ENCODE measurements at regions not wholly inside any gene's neighbourhood (a gene's known extent, or its start where the extent isn't known, plus 50 kb on each side); places are given as distances from the start of the nearest gene placed in this dataset.
"Not testable (repeated sequence)": the region's sequence is repeated elsewhere in the genome, so short reads cannot be mapped to it uniquely, and the experiment has no call there.

GRCh38 chr15:32536507-32537172 lies 56.6 kb upstream of the GOLGA8N start:
- not testable (repeated sequence) for H3K36me3 ChIP-seq (ENCODE audit: control insufficient read depth, insufficient read depth, low read length); H3K9me3 ChIP-seq (ENCODE audit: control insufficient read depth, insufficient read depth, low read length); H3K9ac ChIP-seq (ENCODE audit: low read depth, low read length); H3K27me3 ChIP-seq (ENCODE audit: control insufficient read depth, insufficient read depth, low read length); H3K27ac ChIP-seq (ENCODE audit: low read depth, low read length); H3K4me1 ChIP-seq (ENCODE audit: control insufficient read depth, insufficient read depth, low read length)
- peak overlapping the region; percentile 54; the same call in 1 of the 2 replicates for H3K4me3 ChIP-seq (ENCODE audit: low read depth, low read length)

DNA sequence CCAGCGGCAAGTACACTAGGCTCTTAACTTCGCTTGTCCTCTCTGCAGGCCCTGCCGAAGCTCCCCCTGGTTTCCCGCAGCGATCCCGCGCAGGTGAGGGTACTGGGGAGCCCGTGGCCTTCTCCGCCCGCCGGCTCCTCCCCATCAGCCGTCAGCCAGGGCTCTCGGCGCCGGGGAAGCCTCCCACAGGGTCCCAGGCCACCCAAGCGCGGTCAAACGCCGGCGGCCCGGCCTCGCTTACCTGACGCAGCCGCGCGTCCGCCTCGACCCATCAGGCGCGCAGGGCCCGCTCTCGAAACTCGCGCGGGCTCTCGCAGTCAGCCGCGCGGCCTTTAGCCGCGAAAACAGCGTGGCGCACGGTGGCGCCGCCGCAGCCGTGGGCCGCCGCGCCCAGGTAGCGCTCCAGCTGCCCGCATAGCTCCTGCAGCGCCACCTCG lies 57.2 kb upstream of the GOLGA8N start:
- not testable (repeated sequence) for H3K9me3 ChIP-seq (ENCODE audit: control insufficient read depth, insufficient read depth, low read length)

DNA sequence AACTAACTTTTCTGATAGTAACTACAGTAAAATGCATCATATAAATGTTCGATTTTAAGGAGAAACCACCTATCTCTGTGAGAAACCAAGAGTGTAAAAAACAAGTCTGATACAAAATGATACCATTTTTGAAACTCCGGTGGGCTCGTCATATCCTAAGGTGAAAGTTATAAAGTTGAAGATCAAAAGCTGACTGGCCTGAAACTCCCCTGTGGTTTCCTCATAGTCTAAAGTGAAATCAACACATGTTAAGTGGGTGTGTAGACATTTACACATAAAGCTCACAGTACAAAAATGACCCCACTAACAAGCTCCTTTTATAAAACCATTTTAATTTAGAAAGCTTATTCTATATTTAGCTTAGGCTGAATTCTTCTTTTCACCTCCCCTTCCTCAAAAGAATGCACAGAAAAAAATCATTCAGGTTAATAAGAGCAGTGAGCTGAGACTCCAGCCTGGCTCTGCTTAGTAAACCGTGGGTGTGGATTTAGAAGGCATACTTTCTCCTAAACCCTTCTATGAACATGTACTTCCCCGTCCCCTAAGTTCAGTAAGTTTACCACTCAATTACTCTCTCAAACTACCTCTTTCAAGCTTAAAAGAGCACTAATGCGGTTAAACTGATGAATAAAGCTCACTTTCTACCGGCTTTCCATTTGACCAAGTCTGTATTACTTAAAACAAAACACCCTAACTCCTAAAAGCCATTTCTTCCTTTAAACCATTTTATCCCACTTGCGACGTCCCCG lies 57.9 kb upstream of the GOLGA8N start:
- H3K27ac ChIP-seq (ENCODE audit: low read depth, low read length); H3K36me3 ChIP-seq (ENCODE audit: control insufficient read depth, insufficient read depth, low read length); H3K27me3 ChIP-seq (ENCODE audit: control insufficient read depth, insufficient read depth, low read length); H3K9me3 ChIP-seq (ENCODE audit: control insufficient read depth, insufficient read depth, low read length); H3K9ac ChIP-seq (ENCODE audit: low read depth, low read length); H3K4me3 ChIP-seq (ENCODE audit: low read depth, low read length); H3K4me1 ChIP-seq (ENCODE audit: control insufficient read depth, insufficient read depth, low read length): not testable (repeated sequence)

More for the DNA sequence above, 57.2 kb upstream of the GOLGA8N start:
- not testable (repeated sequence) for H3K36me3 ChIP-seq (ENCODE audit: control insufficient read depth, insufficient read depth, low read length); H3K9ac ChIP-seq (ENCODE audit: low read depth, low read length); H3K27ac ChIP-seq (ENCODE audit: low read depth, low read length); H3K4me1 ChIP-seq (ENCODE audit: control insufficient read depth, insufficient read depth, low read length); H3K27me3 ChIP-seq (ENCODE audit: control insufficient read depth, insufficient read depth, low read length); H3K4me3 ChIP-seq (ENCODE audit: low read depth, low read length)

DNA sequence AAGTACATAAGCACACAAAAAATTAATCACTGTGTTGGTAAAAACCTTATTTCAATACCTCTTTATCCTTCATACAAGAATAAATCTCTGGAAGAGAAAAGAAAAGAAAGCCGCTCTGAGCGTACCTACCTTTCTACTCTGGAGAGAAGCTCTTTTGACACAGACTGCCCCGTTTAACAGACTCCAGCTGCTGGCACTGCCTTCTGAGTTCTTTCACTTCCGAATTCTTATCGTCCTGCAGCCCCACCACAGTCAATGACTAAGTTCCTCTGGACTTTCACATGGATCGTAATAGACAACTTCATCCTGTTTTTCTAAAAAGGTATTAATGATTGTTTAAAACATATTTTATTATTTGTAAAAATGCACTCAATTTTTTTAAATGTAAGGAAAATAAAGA lies 67.5 kb upstream of the GOLGA8O start:
- not testable (repeated sequence) for H3K36me3 ChIP-seq (ENCODE audit: control insufficient read depth, insufficient read depth, low read length); H3K9ac ChIP-seq (ENCODE audit: low read depth, low read length); H3K4me1 ChIP-seq (ENCODE audit: control insufficient read depth, insufficient read depth, low read length); H3K27me3 ChIP-seq (ENCODE audit: control insufficient read depth, insufficient read depth, low read length); H3K4me3 ChIP-seq (ENCODE audit: low read depth, low read length); H3K27ac ChIP-seq (ENCODE audit: low read depth, low read length); H3K9me3 ChIP-seq (ENCODE audit: control insufficient read depth, insufficient read depth, low read length)

DNA sequence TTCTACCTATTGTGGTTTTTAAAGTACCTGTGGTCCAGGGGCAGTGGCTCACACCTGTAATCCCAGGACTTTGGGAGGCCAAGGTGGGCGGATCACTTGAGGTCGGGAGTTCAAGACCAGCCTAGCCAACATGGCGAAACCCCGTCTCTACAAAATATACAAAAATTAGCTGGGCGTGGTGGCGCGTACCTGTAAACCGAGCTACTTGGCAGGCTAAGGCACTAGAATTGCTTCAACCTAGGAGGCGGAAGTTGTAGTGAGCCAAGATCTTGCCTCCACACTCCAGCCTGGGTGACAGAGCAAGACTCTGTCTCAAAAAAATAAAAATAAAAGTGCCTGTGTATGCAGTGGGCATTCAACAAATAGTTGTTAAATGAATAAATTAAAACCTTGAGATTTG lies 67.0 kb upstream of the GOLGA8O start:
- H3K9me3 ChIP-seq (ENCODE audit: control insufficient read depth, insufficient read depth, low read length); H3K27ac ChIP-seq (ENCODE audit: low read depth, low read length); H3K4me1 ChIP-seq (ENCODE audit: control insufficient read depth, insufficient read depth, low read length); H3K36me3 ChIP-seq (ENCODE audit: control insufficient read depth, insufficient read depth, low read length); H3K9ac ChIP-seq (ENCODE audit: low read depth, low read length); H3K27me3 ChIP-seq (ENCODE audit: control insufficient read depth, insufficient read depth, low read length); H3K4me3 ChIP-seq (ENCODE audit: low read depth, low read length): not testable (repeated sequence)

GRCh38 chr15:32518976-32519375 lies 63.5 kb upstream of the GOLGA8O start:
- not testable (repeated sequence) for H3K9ac ChIP-seq (ENCODE audit: low read depth, low read length); H3K4me3 ChIP-seq (ENCODE audit: low read depth, low read length); H3K36me3 ChIP-seq (ENCODE audit: control insufficient read depth, insufficient read depth, low read length); H3K27ac ChIP-seq (ENCODE audit: low read depth, low read length); H3K4me1 ChIP-seq (ENCODE audit: control insufficient read depth, insufficient read depth, low read length); H3K9me3 ChIP-seq (ENCODE audit: control insufficient read depth, insufficient read depth, low read length); H3K27me3 ChIP-seq (ENCODE audit: control insufficient read depth, insufficient read depth, low read length)

DNA sequence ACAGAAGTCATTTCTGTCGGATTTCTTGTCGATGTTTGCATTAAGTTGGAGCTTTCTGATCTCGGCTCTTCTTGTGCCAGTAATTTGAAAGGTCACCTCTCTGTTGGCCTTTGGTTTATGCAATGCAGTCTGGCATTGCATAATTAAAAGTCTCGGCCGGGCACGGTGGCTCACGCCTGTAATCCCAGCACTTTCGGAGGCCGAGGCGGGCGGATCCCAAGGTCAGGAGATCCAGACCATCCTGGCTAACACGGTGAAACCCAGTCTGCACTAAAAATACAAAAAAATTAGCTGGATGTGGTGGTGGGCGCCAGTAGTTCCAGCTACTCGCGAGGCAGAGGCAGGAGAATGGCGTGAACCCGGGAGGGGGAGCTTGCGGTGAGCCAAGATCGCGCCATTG lies 62.6 kb upstream of the GOLGA8O start:
- not testable (repeated sequence) for H3K4me1 ChIP-seq (ENCODE audit: control insufficient read depth, insufficient read depth, low read length); H3K36me3 ChIP-seq (ENCODE audit: control insufficient read depth, insufficient read depth, low read length); H3K27ac ChIP-seq (ENCODE audit: low read depth, low read length)

GRCh38 chr15:32516954-32517353 lies 61.5 kb upstream of the GOLGA8O start:
- H3K27me3 ChIP-seq (ENCODE audit: control insufficient read depth, insufficient read depth, low read length); H3K36me3 ChIP-seq (ENCODE audit: control insufficient read depth, insufficient read depth, low read length); H3K27ac ChIP-seq (ENCODE audit: low read depth, low read length); H3K4me3 ChIP-seq (ENCODE audit: low read depth, low read length); H3K4me1 ChIP-seq (ENCODE audit: control insufficient read depth, insufficient read depth, low read length); H3K9me3 ChIP-seq (ENCODE audit: control insufficient read depth, insufficient read depth, low read length); H3K9ac ChIP-seq (ENCODE audit: low read depth, low read length): not testable (repeated sequence)

More for the DNA sequence above, 62.6 kb upstream of the GOLGA8O start:
- not testable (repeated sequence) for H3K27me3 ChIP-seq (ENCODE audit: control insufficient read depth, insufficient read depth, low read length); H3K9me3 ChIP-seq (ENCODE audit: control insufficient read depth, insufficient read depth, low read length); H3K9ac ChIP-seq (ENCODE audit: low read depth, low read length); H3K4me3 ChIP-seq (ENCODE audit: low read depth, low read length)

DNA sequence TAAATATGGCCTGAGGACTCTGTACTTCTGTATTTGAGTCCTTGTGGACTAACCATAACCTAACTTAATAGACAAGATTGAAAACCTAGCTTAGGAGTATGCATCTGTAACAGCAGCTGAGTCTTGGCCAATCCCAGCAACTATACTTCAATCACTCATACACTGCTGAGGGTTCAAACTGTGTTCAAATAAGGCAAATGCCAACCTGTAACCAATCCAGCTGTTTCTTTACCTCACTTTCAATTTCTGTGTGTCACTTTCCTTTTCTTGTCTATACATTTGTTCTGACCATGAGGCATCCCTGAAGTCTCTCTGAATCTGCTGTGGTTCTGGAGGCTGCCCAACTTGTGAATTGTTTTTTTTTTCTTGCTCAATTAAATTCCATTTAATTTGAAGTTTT lies 57.9 kb upstream of the GOLGA8O start:
- not testable (repeated sequence) for H3K9me3 ChIP-seq (ENCODE audit: control insufficient read depth, insufficient read depth, low read length); H3K9ac ChIP-seq (ENCODE audit: low read depth, low read length); H3K27me3 ChIP-seq (ENCODE audit: control insufficient read depth, insufficient read depth, low read length); H3K36me3 ChIP-seq (ENCODE audit: control insufficient read depth, insufficient read depth, low read length); H3K27ac ChIP-seq (ENCODE audit: low read depth, low read length); H3K4me3 ChIP-seq (ENCODE audit: low read depth, low read length); H3K4me1 ChIP-seq (ENCODE audit: control insufficient read depth, insufficient read depth, low read length)

DNA sequence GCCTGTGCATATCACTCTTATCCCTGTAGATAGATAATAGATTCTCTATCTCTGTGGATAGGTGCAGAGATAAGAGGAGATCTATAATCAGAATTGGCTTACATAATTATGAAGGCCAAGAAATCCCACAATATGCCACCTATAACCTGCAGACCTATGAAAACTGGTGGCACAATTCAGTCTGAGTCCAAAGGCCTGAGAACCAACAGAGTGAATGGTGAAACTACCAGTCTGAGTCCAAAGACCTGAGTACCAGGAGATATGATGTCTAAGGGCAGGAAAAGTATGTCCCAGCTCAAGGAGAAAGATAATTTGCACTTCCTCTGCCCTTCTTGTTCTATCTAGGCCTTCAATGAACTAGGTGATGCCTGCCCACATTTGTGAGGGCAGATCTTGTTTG lies 54.6 kb upstream of the GOLGA8O start:
- not testable (repeated sequence) for H3K27me3 ChIP-seq (ENCODE audit: control insufficient read depth, insufficient read depth, low read length); H3K27ac ChIP-seq (ENCODE audit: low read depth, low read length); H3K36me3 ChIP-seq (ENCODE audit: control insufficient read depth, insufficient read depth, low read length); H3K9ac ChIP-seq (ENCODE audit: low read depth, low read length); H3K4me1 ChIP-seq (ENCODE audit: control insufficient read depth, insufficient read depth, low read length); H3K9me3 ChIP-seq (ENCODE audit: control insufficient read depth, insufficient read depth, low read length); H3K4me3 ChIP-seq (ENCODE audit: low read depth, low read length)

- not testable (repeated sequence) for H3K27ac ChIP-seq (ENCODE audit: low read depth, low read length); H3K9me3 ChIP-seq (ENCODE audit: control insufficient read depth, insufficient read depth, low read length); H3K4me1 ChIP-seq (ENCODE audit: control insufficient read depth, insufficient read depth, low read length); H3K4me3 ChIP-seq (ENCODE audit: low read depth, low read length); H3K36me3 ChIP-seq (ENCODE audit: control insufficient read depth, insufficient read depth, low read length); H3K9ac ChIP-seq (ENCODE audit: low read depth, low read length); H3K27me3 ChIP-seq (ENCODE audit: control insufficient read depth, insufficient read depth, low read length)
Measured at GRCh38 chr15:32508081-32508480, 52.6 kb upstream of the GOLGA8O start.
